Activated naive CD8-positive, alpha-beta T cell treated with anti-CD3 and anti-CD28 coated beads, Interleukin-2, amount 10 ng/mL, durations not matched to agents 7 days and 5 days (primary cell): ENCODE measurements at regions not wholly inside any gene's neighbourhood (a gene's known extent, or its start where the extent isn't known, plus 50 kb on each side); places are given as distances from the start of the nearest gene placed in this dataset.

Source experiments
- ATAC-seq: fragments of 150-1000 bp; cut with Tn5 transposase; one replicate; pipeline ENCODE4 v1.10.0; 2021; ENCODE audit warnings: low read depth, moderate library complexity
- POLR2A ChIA-PET: fragments of 350-600 bp; sonication (Branson Sonifier 250); formaldehyde crosslinking; loops from one replicate; lab custom pipeline; 2021; ENCODE audit warnings: antibody characterized with exemption; lab: Charles Lee
- DNase-seq: peaks from one replicate; pipeline ENCODE4 v3.0.0; 2021
- H3K27ac Mint-ChIP-seq: one replicate; pipeline ENCODE4 v1.8.0; 2022; ENCODE audit warnings: mild to moderate bottlenecking, mixed read lengths
- H3K27me3 Mint-ChIP-seq: one replicate; pipeline ENCODE4 v1.8.0; 2022; ENCODE audit warnings: mild to moderate bottlenecking, moderate library complexity, mixed read lengths
- H3K36me3 Mint-ChIP-seq: one replicate; pipeline ENCODE4 v1.8.0; 2021; ENCODE audit warnings: mild to moderate bottlenecking, mixed read lengths
- H3K4me1 Mint-ChIP-seq: one replicate; pipeline ENCODE4 v1.8.0; 2021; ENCODE audit warnings: mixed read lengths
- H3K4me3 Mint-ChIP-seq: one replicate; pipeline ENCODE4 v1.8.0; 2022; ENCODE audit warnings: mild to moderate bottlenecking, moderate library complexity, mixed read lengths
- H3K9me3 Mint-ChIP-seq: one replicate; pipeline ENCODE4 v1.8.0; 2021; ENCODE audit warnings: mixed read lengths

GRCh38 chr10:2077231-2077630 lies 339.9 kb upstream of the ADARB2 start:
- Mint-ChIP-seq H3K9me3 (no peaks in the 10 kb centered on the region), H3K27ac (no peak overlapping the region), H3K4me1 (no peaks in the 10 kb centered on the region), H3K27me3 (no peaks in the 10 kb centered on the region), H3K4me3 (no peak overlapping the region), H3K36me3 (no peaks in the 10 kb centered on the region)
- DNase-seq = no peak
- no peak for ATAC-seq
- POLR2A ChIA-PET = no interaction called here

GRCh38 chr10:2076528-2076927 lies 339.2 kb upstream of the ADARB2 start:
- Mint-ChIP-seq H3K36me3 (no peaks in the 10 kb centered on the region), H3K9me3 (no peaks in the 10 kb centered on the region), H3K27me3 (no peaks in the 10 kb centered on the region), H3K4me3 (no peak overlapping the region), H3K4me1 (no peaks in the 10 kb centered on the region), H3K27ac (no peak overlapping the region)
- ATAC-seq (no peak), DNase-seq (no peak)
- POLR2A ChIA-PET = no interaction called here

GRCh38 chr10:2067015-2067414 lies 329.7 kb upstream of the ADARB2 start:
- H3K4me3 Mint-ChIP-seq = no peak overlapping the region

GRCh38 chr10:2054728-2055127 lies 317.4 kb upstream of the ADARB2 start:
- H3K27ac Mint-ChIP-seq = no peak overlapping the region
- ATAC-seq = no peak
- H3K9me3 Mint-ChIP-seq = no peaks in the 10 kb centered on the region
- H3K36me3 Mint-ChIP-seq = no peaks in the 10 kb centered on the region
- no peak overlapping the region for H3K4me3 Mint-ChIP-seq
- no peak for DNase-seq
- no peaks in the 10 kb centered on the region for H3K4me1 Mint-ChIP-seq
- peaks cover 2% of the 10 kb centered on the region for H3K27me3 Mint-ChIP-seq
- POLR2A ChIA-PET = no interaction called here

More at GRCh38 chr10:2067015-2067414, 329.7 kb upstream of the ADARB2 start:
- no peak overlapping the region for H3K27ac Mint-ChIP-seq
- no peaks in the 10 kb centered on the region for H3K27me3 Mint-ChIP-seq
- DNase-seq (no peak), ATAC-seq (no peak)
- H3K9me3 Mint-ChIP-seq = no peaks in the 10 kb centered on the region
- H3K4me1 Mint-ChIP-seq = no peaks in the 10 kb centered on the region
- POLR2A ChIA-PET = no interaction called here
- H3K36me3 Mint-ChIP-seq = no peaks in the 10 kb centered on the region

- ATAC-seq = no peak
- POLR2A ChIA-PET = no interaction called here
- no peak overlapping the region for H3K4me3 Mint-ChIP-seq
Measured at GRCh38 chr10:2053805-2054204, 316.5 kb upstream of the ADARB2 start.

GRCh38 chr10:2051108-2051507 lies 313.8 kb upstream of the ADARB2 start:
- Mint-ChIP-seq H3K27ac (no peak overlapping the region), H3K27me3 (no peaks in the 10 kb centered on the region), H3K4me1 (no peaks in the 10 kb centered on the region), H3K9me3 (no peaks in the 10 kb centered on the region), H3K36me3 (no peaks in the 10 kb centered on the region), H3K4me3 (no peak overlapping the region)
- ATAC-seq (no peak), DNase-seq (no peak)
- POLR2A ChIA-PET = no interaction called here

More at GRCh38 chr10:2053805-2054204, 316.5 kb upstream of the ADARB2 start:
- Mint-ChIP-seq H3K9me3 (no peaks in the 10 kb centered on the region), H3K4me1 (no peaks in the 10 kb centered on the region), H3K36me3 (no peaks in the 10 kb centered on the region), H3K27me3 (no peaks in the 10 kb centered on the region), H3K27ac (no peak overlapping the region)
- DNase-seq = no peak

GRCh38 chr10:2049560-2049959 lies 312.2 kb upstream of the ADARB2 start:
- H3K27ac Mint-ChIP-seq = no peak overlapping the region
- DNase-seq (no peak), ATAC-seq (no peak)
- H3K27me3 Mint-ChIP-seq = no peaks in the 10 kb centered on the region
- POLR2A ChIA-PET = no interaction called here
- no peaks in the 10 kb centered on the region for H3K36me3 Mint-ChIP-seq
- no peaks in the 10 kb centered on the region for H3K4me1 Mint-ChIP-seq
- no peak overlapping the region for H3K4me3 Mint-ChIP-seq
- no peaks in the 10 kb centered on the region for H3K9me3 Mint-ChIP-seq

- ATAC-seq (no peak), DNase-seq (no peak)
- Mint-ChIP-seq H3K27ac (no peak overlapping the region), H3K9me3 (no peaks in the 10 kb centered on the region), H3K27me3 (no peaks in the 10 kb centered on the region), H3K4me1 (no peaks in the 10 kb centered on the region), H3K36me3 (no peaks in the 10 kb centered on the region), H3K4me3 (no peak overlapping the region)
- POLR2A ChIA-PET = no interaction called here
Measured at GRCh38 chr10:2048337-2048973, 311.1 kb upstream of the ADARB2 start.

- ATAC-seq (no peak), DNase-seq (no peak)
- no peaks in the 10 kb centered on the region for H3K27me3 Mint-ChIP-seq
- H3K4me1 Mint-ChIP-seq = no peaks in the 10 kb centered on the region
- H3K36me3 Mint-ChIP-seq = no peaks in the 10 kb centered on the region
- H3K27ac Mint-ChIP-seq = no peak overlapping the region
- no peaks in the 10 kb centered on the region for H3K9me3 Mint-ChIP-seq
- H3K4me3 Mint-ChIP-seq = no peak overlapping the region
- POLR2A ChIA-PET = no interaction called here
Measured at GRCh38 chr10:2047679-2048078, 310.4 kb upstream of the ADARB2 start.

- DNase-seq = no peak
- Mint-ChIP-seq H3K9me3 (no peaks in the 10 kb centered on the region), H3K4me3 (no peak overlapping the region), H3K27ac (no peak overlapping the region), H3K36me3 (no peaks in the 10 kb centered on the region), H3K27me3 (no peaks in the 10 kb centered on the region), H3K4me1 (no peaks in the 10 kb centered on the region)
- POLR2A ChIA-PET = no interaction called here
- ATAC-seq = no peak
Measured at GRCh38 chr10:2043379-2043778, 306.1 kb upstream of the ADARB2 start.

- H3K4me1 Mint-ChIP-seq = no peaks in the 10 kb centered on the region
- no peak overlapping the region for H3K27ac Mint-ChIP-seq
- no peak for ATAC-seq
- peaks cover under 1% of the 10 kb centered on the region for H3K27me3 Mint-ChIP-seq
- POLR2A ChIA-PET = no interaction called here
- no peaks in the 10 kb centered on the region for H3K36me3 Mint-ChIP-seq
- H3K4me3 Mint-ChIP-seq = no peak overlapping the region
- peaks cover 3% of the 10 kb centered on the region for H3K9me3 Mint-ChIP-seq
- no peak for DNase-seq
Measured at GRCh38 chr10:2038036-2038435, 300.7 kb upstream of the ADARB2 start.

- H3K4me1 Mint-ChIP-seq = no peaks in the 10 kb centered on the region
- no peak overlapping the region for H3K4me3 Mint-ChIP-seq
- H3K27me3 Mint-ChIP-seq = peaks cover 3% of the 10 kb centered on the region
- ATAC-seq (no peak), DNase-seq (no peak)
- POLR2A ChIA-PET = no interaction called here
- H3K27ac Mint-ChIP-seq = no peak overlapping the region
- H3K9me3 Mint-ChIP-seq = peaks cover 3% of the 10 kb centered on the region
- H3K36me3 Mint-ChIP-seq = no peaks in the 10 kb centered on the region
Measured at GRCh38 chr10:2037246-2037645, 299.9 kb upstream of the ADARB2 start.

GRCh38 chr10:2036209-2036608 lies 298.9 kb upstream of the ADARB2 start:
- H3K36me3 Mint-ChIP-seq = no peaks in the 10 kb centered on the region

GRCh38 chr10:2030046-2030445 lies 292.7 kb upstream of the ADARB2 start:
- DNase-seq (no peak), ATAC-seq (no peak)
- Mint-ChIP-seq H3K4me3 (no peak overlapping the region), H3K9me3 (peaks cover 2% of the 10 kb centered on the region), H3K27me3 (peaks cover 3% of the 10 kb centered on the region), H3K27ac (no peak overlapping the region), H3K4me1 (no peaks in the 10 kb centered on the region), H3K36me3 (no peaks in the 10 kb centered on the region)
- POLR2A ChIA-PET = no interaction called here

More at GRCh38 chr10:2036209-2036608, 298.9 kb upstream of the ADARB2 start:
- no peak overlapping the region for H3K27ac Mint-ChIP-seq
- H3K9me3 Mint-ChIP-seq = peaks cover 3% of the 10 kb centered on the region
- H3K4me3 Mint-ChIP-seq = no peak overlapping the region
- no peak for DNase-seq
- POLR2A ChIA-PET = no interaction called here
- no peak for ATAC-seq
- no peaks in the 10 kb centered on the region for H3K4me1 Mint-ChIP-seq
- H3K27me3 Mint-ChIP-seq = peaks cover 3% of the 10 kb centered on the region

- no peak overlapping the region for H3K4me3 Mint-ChIP-seq
- no peaks in the 10 kb centered on the region for H3K9me3 Mint-ChIP-seq
- no peak for DNase-seq
- no peaks in the 10 kb centered on the region for H3K27me3 Mint-ChIP-seq
- POLR2A ChIA-PET = no interaction called here
- H3K27ac Mint-ChIP-seq = no peak overlapping the region
- no peak for ATAC-seq
- H3K4me1 Mint-ChIP-seq = no peaks in the 10 kb centered on the region
- no peaks in the 10 kb centered on the region for H3K36me3 Mint-ChIP-seq
Measured at GRCh38 chr10:2026936-2027335, 289.6 kb upstream of the ADARB2 start.
